Type B pancreatic cell (in vitro differentiated cells): ENCODE measurements at regions not wholly inside any gene's neighbourhood (a gene's known extent, or its start where the extent isn't known, plus 50 kb on each side); places are given as distances from the start of the nearest gene placed in this dataset.

Experiments
- DNase-seq: peaks from one replicate; pipeline ENCODE4 v3.0.0; 2021; ENCODE audit warnings: mixed read lengths; ENCODE audit not compliant: unreplicated experiment; ENCODE audit errors: extremely low spot score
- H3K27ac Mint-ChIP-seq: 2 replicates; pipeline ENCODE4 v1.8.0; 2021; ENCODE audit warnings: mild to moderate bottlenecking, mixed read lengths
- H3K27me3 Mint-ChIP-seq: 2 replicates; pipeline ENCODE4 v1.8.0; 2021; ENCODE audit warnings: mixed read lengths
- H3K36me3 Mint-ChIP-seq: 2 replicates; pipeline ENCODE4 v1.8.0; 2021; ENCODE audit warnings: mixed read lengths
- H3K4me1 Mint-ChIP-seq: one replicate; pipeline ENCODE4 v1.8.0; 2021; ENCODE audit warnings: mixed read lengths; ENCODE audit not compliant: unreplicated experiment
- H3K4me3 Mint-ChIP-seq: 2 replicates; pipeline ENCODE4 v1.8.0; 2021; ENCODE audit warnings: mild to moderate bottlenecking, mixed read lengths
- H3K9me3 Mint-ChIP-seq: 2 replicates; pipeline ENCODE4 v1.8.0; 2021; ENCODE audit warnings: mixed read lengths
- microRNA-seq: library from miRNA; unstranded; fragments of <30 nt; microRNA quantifications from one replicate; pipeline ENCODE4, GENCODE V29; 2020
- TF ChIP-seq, protein P1 (sequence below): fragments of 200-600 bp; sonication (generic); conservative IDR thresholded peaks from 2 replicates; pipeline ENCODE4 v1.5.0; 2021; ENCODE audit warnings: antibody characterized with exemption, mild to moderate bottlenecking

DNA sequence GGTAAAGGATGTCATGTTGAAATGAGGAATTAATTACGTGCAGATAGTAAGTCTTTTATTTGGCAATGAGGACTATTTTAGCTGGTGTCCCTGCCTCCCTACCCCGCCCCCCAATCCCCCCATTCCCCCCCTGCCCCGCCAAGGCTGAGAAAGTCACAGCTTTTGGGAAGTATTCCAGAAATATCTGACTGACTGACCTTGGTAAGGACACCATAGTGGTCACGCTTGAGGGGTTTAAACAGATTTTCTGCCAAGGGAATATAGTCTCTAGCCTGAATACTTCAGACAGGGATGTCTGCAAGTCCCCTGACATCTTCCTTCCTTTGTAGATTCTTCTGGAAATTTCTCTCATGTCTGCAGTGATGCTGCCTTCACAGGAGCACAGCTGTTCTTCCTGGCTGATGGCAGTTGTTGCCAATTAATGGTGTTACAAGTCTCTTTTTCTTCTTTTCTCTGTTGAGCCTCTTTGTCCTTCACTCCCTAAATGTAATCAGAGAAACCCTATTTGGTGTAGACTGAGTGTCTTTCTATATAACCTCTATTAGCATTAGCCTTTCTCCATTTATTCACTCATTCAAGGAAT is 53.7 kb upstream of the MGAT5 start:
- H3K4me3 Mint-ChIP-seq, result no peak overlapping the region
- H3K4me1 Mint-ChIP-seq, result peaks cover 11% of the 10 kb centered on the region
- TF ChIP-seq, protein P1, sequence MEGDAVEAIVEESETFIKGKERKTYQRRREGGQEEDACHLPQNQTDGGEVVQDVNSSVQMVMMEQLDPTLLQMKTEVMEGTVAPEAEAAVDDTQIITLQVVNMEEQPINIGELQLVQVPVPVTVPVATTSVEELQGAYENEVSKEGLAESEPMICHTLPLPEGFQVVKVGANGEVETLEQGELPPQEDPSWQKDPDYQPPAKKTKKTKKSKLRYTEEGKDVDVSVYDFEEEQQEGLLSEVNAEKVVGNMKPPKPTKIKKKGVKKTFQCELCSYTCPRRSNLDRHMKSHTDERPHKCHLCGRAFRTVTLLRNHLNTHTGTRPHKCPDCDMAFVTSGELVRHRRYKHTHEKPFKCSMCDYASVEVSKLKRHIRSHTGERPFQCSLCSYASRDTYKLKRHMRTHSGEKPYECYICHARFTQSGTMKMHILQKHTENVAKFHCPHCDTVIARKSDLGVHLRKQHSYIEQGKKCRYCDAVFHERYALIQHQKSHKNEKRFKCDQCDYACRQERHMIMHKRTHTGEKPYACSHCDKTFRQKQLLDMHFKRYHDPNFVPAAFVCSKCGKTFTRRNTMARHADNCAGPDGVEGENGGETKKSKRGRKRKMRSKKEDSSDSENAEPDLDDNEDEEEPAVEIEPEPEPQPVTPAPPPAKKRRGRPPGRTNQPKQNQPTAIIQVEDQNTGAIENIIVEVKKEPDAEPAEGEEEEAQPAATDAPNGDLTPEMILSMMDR, result no peak
- no peaks in the 10 kb centered on the region for H3K27me3 Mint-ChIP-seq
- no peaks in the 10 kb centered on the region for H3K36me3 Mint-ChIP-seq
- H3K27ac Mint-ChIP-seq, result no peak overlapping the region
- no peak for DNase-seq
- H3K9me3 Mint-ChIP-seq, result no peaks in the 10 kb centered on the region

- H3K27me3 Mint-ChIP-seq, result no peaks in the 10 kb centered on the region
- H3K4me3 Mint-ChIP-seq, result no peak overlapping the region
- no peaks in the 10 kb centered on the region for H3K36me3 Mint-ChIP-seq
- DNase-seq, result no peak
- peaks cover 11% of the 10 kb centered on the region for H3K4me1 Mint-ChIP-seq
- no peaks in the 10 kb centered on the region for H3K9me3 Mint-ChIP-seq
- no peak overlapping the region for H3K27ac Mint-ChIP-seq
- TF ChIP-seq, protein P1, result no peak
These were observed 52.3 kb upstream of the MGAT5 start for GRCh38 chr2:134201533-134201932.

GRCh38 chr2:134202371-134202770 is 51.5 kb upstream of the MGAT5 start:
- Mint-ChIP-seq H3K27ac (no peak overlapping the region), H3K36me3 (no peaks in the 10 kb centered on the region), H3K4me1 (peaks cover 11% of the 10 kb centered on the region), H3K4me3 (no peak overlapping the region), H3K27me3 (no peaks in the 10 kb centered on the region), H3K9me3 (no peaks in the 10 kb centered on the region)
- TF ChIP-seq, protein P1, result no peak
- DNase-seq, result no peak

GRCh38 chr2:134203175-134203574 is 50.7 kb upstream of the MGAT5 start:
- H3K27ac Mint-ChIP-seq, result no peak overlapping the region
- H3K27me3 Mint-ChIP-seq, result no peaks in the 10 kb centered on the region
- no peaks in the 10 kb centered on the region for H3K9me3 Mint-ChIP-seq
- peaks cover 11% of the 10 kb centered on the region for H3K4me1 Mint-ChIP-seq
- TF ChIP-seq, protein P1, result no peak
- H3K36me3 Mint-ChIP-seq, result no peaks in the 10 kb centered on the region
- DNase-seq, result no peak
- H3K4me3 Mint-ChIP-seq, result no peak overlapping the region

Small RNA genes lying in the stretch of these regions (microRNA-seq; reads per million reads assigned to microRNA genes)
- gene MIR3679, result 10.2 reads per million, percentile 32 among the genes with 10 or more reads in this experiment
